HG03280 (cell line): ENCODE measurements at regions not wholly inside any gene's neighbourhood (a gene's known extent, or its start where the extent isn't known, plus 50 kb on each side); places are given as distances from the start of the nearest gene placed in this dataset.

Source experiments
- ATAC-seq: cut with Tn5 transposase; IDR thresholded peaks from one replicate; pipeline ENCODE4 v1.9.1; 2021; ENCODE audit warnings: mild to moderate bottlenecking, moderate library complexity; ENCODE audit not compliant: unreplicated experiment

DNA sequence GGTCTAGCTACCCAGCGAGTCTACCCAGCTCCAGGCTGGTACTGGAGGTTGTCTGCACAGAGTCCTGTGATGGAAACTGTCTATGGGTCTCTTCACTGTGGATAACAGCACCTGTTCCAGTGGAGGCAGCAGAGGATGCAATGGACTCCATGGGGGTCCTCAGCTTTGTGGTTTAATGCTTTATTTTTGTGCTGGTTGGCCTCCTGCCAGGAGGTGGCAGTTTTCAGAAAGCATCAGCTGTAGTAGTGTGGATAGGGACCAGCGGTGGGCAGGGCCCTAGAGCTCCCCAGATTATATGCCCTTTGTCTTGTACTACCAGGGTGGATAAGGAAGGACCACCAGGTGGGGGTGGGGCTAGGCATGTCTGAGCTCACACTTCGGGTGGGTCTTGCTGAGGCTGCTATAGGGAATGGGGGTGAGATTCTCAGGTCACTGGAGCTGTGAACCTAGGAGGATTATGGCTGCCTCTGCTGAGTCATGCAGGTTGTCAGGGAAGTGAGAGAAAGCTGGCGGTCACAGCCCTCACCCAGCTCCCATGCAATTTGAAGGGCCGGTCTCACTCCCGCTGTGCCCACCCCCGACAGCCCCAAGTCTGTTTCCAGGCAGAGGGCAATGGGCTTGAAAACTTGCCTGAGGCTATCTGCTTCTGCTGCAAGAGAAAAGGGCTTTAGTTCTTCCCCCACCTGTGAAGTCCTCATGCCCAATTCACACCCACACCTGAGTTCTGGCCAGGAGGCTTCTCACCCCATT is 397.1 kb downstream of the TLE1 start:
- no peak for ATAC-seq

DNA sequence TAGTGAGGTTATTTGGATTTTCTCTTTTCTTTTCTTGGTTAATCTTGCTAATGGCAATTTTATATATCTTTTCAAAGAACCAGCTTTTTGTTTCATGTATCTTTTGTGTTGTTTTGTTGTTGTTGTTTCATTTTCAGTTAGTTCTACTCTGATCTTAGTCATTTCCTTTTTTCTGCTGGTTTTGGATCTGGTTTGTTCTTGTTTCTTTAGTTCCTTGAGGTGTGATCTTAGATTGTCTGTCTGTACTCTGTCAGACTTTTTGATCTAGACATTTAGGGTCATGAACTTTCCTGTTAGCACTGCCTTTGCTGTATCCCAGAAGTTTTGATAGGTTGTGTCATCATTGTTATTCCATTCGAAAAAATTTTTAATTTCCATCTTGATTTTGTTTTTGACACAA is 399.7 kb downstream of the TLE1 start:
- no peak for ATAC-seq

DNA sequence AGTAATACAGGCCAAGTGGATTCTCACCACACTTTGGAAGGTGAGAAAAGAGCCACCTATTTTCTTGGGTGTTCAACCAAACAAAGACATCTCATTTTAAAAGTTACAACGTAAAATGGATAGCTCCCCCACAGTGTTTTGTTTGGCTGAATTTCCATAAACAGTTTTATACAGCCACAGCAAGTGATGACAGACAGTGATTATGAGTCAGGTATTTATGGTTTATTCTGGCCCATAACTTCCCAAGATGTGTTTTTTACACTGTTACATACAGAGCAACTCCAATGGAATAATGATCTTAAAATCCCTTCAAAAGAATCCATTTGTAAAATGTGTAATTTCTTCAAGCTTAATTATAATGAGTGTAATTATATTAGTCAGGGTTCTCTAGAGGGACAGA is 421.3 kb downstream of the TLE1 start:
- no peak for ATAC-seq

- ATAC-seq, result no peak
Observed at GRCh38 chr9:81266674-81267073, 422.7 kb downstream of the TLE1 start.

DNA sequence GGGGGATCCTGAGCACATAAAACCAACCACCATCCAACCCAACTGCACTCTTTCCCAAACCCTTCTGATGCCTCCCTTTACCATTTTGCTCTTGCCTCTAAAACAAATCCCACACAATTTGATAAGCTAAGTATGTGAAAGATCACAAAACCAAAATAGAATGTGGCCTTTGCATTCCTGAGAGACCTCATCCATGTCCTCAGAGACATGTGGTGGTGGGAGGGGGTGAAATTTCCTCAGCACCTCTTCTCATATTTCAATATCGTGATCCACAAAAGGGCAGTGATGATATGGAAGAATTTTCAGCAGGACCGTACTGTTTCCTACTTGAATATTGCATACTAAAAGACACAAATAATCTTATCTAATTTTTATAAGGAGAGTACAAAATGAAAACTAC is 423.3 kb downstream of the TLE1 start:
- no peak for ATAC-seq

DNA sequence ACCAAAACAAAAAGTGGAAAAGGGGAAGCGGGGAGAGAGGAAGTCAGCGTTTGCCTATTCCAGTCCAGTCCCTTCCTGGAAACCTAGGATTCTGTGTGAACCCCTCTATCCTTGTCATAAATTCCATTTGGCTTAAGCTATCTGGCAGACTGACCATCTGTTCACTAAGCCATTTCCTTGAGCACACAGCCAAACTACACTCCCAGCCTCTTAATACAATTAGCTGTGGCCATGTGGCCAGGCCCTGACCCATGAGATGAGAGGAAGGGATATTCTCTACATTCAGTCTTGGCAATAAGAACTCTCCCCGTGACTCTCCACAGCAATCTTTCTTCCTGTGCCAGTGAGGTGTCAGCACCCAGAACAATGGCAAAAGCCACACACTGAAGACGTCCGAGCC is 424.8 kb downstream of the TLE1 start:
- ATAC-seq, result no peak

DNA sequence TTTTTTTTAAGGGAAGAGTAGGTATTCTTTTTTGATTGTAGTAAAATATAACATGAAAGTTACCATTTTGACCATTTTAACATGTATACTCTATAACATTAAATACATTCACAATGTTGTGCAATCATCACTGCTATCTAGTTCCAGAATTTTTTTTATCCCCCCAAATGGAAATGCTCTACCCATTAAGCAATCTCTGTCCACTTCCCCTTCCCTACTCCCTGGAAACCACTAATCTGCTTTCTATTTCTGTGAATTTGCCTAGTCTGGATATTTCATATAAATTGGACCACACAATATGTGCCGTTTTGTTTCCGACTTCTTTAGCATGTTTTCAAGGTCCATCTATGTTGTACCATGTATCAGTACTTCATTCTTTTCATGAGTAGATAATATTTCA is 429.5 kb downstream of the TLE1 start:
- no peak for ATAC-seq

- no peak for ATAC-seq
Observed at GRCh38 chr9:81256368-81256767, 433.0 kb downstream of the TLE1 start.

- no peak for ATAC-seq
Observed at GRCh38 chr9:81250606-81251005, 438.7 kb downstream of the TLE1 start.

DNA sequence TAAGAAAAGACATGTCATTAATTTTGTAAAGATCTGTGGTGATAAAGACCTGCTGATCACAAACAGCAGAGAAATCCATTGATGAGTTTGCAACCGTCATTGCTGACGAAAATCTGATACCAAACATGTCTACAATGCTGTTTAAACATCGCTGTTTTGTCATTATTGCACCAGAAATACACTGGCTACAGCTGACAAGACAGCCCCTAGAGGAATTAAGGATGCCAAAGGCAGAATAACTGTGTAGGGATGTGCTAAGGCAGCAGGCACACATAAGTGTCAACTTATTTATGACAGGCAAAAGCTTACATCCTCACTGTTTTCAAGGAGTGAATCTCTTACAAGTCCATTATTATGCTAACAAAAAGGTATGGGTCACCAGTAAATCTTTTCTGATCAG is 439.3 kb downstream of the TLE1 start:
- no peak for ATAC-seq

GRCh38 chr9:81245254-81245956 is 443.9 kb downstream of the TLE1 start:
- no peak for ATAC-seq

GRCh38 chr9:81244631-81245030 is 444.7 kb downstream of the TLE1 start:
- ATAC-seq, result no peak

- ATAC-seq, result no peak
Observed at GRCh38 chr9:81242866-81243265, 446.5 kb downstream of the TLE1 start.

- no peak for ATAC-seq
Observed at GRCh38 chr9:81239388-81239787, 450.0 kb downstream of the TLE1 start.

DNA sequence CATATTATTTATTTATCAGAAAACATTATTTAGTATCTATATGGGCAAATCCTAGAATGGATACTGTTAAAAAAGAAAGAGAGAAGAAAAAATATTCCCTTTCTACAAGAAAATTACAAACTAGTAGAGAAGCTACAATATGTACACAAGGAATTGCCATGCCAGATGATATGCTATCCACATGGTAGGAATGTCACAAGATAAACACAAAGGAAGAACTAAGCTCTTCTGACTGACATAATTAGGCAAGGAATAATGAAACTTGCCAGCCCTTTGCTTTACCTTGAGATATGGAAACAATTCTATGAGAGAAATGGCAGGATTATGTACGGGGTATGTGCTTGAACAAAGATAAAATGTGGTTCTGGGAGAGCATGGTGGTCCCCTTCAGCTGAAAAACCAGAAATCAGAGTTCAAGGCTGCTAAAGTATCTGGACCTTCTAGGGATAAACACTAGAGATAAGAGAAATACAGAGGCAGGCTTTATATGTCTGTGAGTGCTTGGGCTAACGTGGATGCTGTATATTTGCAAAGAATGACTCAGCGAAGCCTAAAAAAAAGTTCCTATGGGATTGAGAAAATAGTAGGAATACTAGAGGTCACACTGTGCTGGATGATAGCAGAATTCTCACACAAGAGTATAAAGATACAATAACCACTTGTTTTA is 451.6 kb downstream of the TLE1 start:
- ATAC-seq, result no peak

DNA sequence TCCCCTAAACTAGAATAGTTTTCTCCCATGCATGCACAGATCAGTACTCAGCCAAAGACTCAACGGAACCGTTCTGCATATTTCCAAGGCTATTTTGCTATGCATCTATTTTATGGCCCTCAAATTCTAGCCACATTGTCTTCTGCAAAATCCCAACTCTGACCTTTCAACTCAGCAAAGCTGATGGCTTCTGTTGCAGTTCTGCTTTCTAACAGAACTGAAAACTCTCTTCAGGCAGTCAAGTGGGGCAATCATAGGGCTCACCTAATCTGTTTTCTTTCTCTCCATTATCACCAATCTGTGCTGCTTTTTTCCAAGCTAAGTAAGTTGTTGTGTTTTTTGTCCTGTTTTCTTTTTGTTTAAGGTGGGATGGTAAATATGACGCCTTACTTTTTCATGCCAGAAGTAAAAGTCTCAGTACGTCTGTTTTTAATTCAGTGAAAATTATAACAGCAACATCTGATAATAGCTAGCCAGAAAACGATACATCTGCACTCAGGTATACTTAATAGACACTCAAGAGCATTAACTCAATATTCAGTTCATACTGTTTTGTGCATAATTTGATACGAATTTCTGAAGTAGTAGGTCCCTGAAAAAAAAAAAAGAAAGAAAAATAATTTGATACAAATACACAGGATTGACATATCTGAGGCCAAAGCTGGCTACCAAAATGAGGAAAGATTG is 454.3 kb downstream of the TLE1 start:
- no peak for ATAC-seq

DNA sequence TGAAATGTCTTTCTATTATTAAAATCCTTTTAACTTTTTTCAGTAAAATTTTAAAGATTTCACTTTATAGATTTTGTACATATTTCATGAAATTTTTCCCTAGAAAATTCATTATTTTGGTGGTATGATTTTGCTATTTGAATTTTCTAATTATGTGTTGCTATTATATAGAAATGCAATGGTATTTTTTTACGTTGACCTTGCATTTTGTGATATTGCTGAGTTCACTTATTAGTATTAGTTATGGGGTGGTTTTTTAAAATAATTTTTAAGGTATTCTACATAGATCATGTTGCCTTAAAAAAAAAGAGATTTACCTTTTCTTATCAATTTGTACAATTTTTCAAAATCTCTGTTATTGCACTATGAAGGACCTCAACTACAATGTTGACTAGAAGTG is 458.3 kb downstream of the TLE1 start:
- no peak for ATAC-seq

GRCh38 chr9:81227507-81228245 is 461.7 kb downstream of the TLE1 start:
- ATAC-seq, result no peak

- no peak for ATAC-seq
Observed at GRCh38 chr9:81225596-81225995, 463.8 kb downstream of the TLE1 start.

DNA sequence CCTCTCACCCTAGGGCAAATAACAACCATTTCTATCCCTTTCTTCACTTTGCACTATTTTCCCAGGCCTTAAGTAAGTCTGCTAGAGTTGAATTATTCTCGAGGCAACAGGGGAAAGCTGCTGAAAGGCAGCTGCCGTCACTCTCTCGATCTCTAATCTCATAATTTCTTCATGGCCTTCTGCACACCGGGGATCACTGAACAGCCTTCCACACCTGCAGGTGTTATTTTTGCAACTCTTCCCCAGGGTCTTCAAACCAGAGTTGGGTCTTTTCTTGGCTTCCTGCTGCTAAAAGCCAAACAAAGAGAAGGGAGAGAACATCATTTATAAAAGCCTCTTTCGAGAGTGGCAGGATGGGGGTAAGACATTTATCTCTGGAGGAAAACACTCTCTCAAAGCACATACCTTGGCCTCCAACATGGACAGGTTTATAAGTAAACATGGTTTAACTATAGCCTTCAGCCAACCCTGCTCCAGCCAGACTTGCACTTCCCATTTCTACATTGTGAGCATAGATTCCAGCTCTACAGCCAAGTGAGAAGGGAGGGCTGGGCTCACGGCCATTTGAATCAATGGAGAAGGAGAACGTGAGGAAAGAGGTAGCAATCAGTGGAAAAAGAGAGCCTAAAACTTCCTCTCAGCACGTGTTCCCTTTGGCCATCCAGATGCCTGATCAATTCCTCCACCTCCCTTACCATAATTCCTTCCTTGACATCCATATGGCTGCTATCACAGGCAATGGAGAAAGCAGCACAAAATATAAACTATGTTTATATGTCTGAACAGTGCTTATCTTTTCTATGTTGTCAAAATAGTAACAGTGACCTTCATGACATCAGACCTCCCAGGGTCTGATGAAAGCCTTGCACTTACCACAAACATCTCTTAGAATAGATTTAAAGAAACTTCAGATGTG is 464.9 kb downstream of the TLE1 start:
- ATAC-seq, result no peak
